Trophoblast cell (in vitro differentiated cells and primary cell): ENCODE measurements at regions not wholly inside any gene's neighbourhood (a gene's known extent, or its start where the extent isn't known, plus 50 kb on each side); places are given as distances from the start of the nearest gene placed in this dataset.

Experiments used
- DNase-seq, 2 donors: peaks; one replicate each; pipeline ENCODE4 v3.0.0-alpha.2; 2016
- H2AFZ ChIP-seq: 2 replicates; pipeline ENCODE4 v1.6.1; 2013; ENCODE audit warnings: low read length, moderate library complexity, mild to moderate bottlenecking; ENCODE audit not compliant: insufficient read depth, poor library complexity
- H2AK5ac ChIP-seq: 2 replicates; pipeline ENCODE4 v1.6.1; 2013; ENCODE audit warnings: mild to moderate bottlenecking, low read length
- H2BK120ac ChIP-seq: 2 replicates; pipeline ENCODE4 v1.6.1; 2013; ENCODE audit warnings: low read length, mild to moderate bottlenecking, moderate library complexity; ENCODE audit not compliant: insufficient read depth, poor library complexity
- H2BK12ac ChIP-seq: 2 replicates; pipeline ENCODE4 v1.6.1; 2013; ENCODE audit warnings: mild to moderate bottlenecking, low read length, moderate library complexity
- H2BK5ac ChIP-seq: 2 replicates; pipeline ENCODE4 v1.6.1; 2013; ENCODE audit warnings: low read length, low read depth, moderate library complexity, mild to moderate bottlenecking; ENCODE audit not compliant: poor library complexity
- H3K14ac ChIP-seq: 2 replicates; pipeline ENCODE4 v1.6.1; 2013; ENCODE audit warnings: mild to moderate bottlenecking, low read length
- H3K18ac ChIP-seq: 2 replicates; pipeline ENCODE4 v1.6.1; 2013; ENCODE audit warnings: mild to moderate bottlenecking, low read length
- H3K23ac ChIP-seq: 2 replicates; pipeline ENCODE4 v1.6.1; 2013; ENCODE audit warnings: low read length
- H3K27ac ChIP-seq: 2 replicates; pipeline ENCODE4 v1.5.1; 2013; ENCODE audit warnings: low read depth, mild to moderate bottlenecking, inconsistent platforms, low read length, moderate library complexity
- H3K27me3 ChIP-seq: 2 replicates; pipeline ENCODE4 v1.6.1; 2013; ENCODE audit warnings: inconsistent platforms, mild to moderate bottlenecking, low read length, moderate library complexity; ENCODE audit not compliant: insufficient read depth
- H3K36me3 ChIP-seq, 2 experiments: 1 replicate in 1 of 2; 2 replicates in 1 of 2; pipeline ENCODE4 v1.6.1; 2013; ENCODE audit warnings: low read length in 2 of 2, mild to moderate bottlenecking in 2 of 2, moderate library complexity in 1 of 2; ENCODE audit not compliant: insufficient read depth in 2 of 2, control insufficient read depth in 1 of 2
- H3K4ac ChIP-seq: 2 replicates; pipeline ENCODE4 v1.6.1; 2013; ENCODE audit warnings: low read depth, mild to moderate bottlenecking, low read length, moderate library complexity
- H3K4me1 ChIP-seq, 2 experiments: 1 replicate in 1 of 2; 2 replicates in 1 of 2; pipeline ENCODE4 v1.6.1; 2013; ENCODE audit warnings: low read length in 2 of 2, mild to moderate bottlenecking in 2 of 2, moderate library complexity in 1 of 2; ENCODE audit not compliant: insufficient read depth in 2 of 2, control insufficient read depth in 1 of 2
- H3K4me2 ChIP-seq: 2 replicates; pipeline ENCODE4 v1.6.1; 2013; ENCODE audit warnings: inconsistent platforms, mild to moderate bottlenecking, low read length, moderate library complexity
- H3K4me3 ChIP-seq: 2 replicates; pipeline ENCODE4 v1.5.1; 2013; ENCODE audit warnings: mild to moderate bottlenecking, low read depth, low read length, inconsistent platforms
- H3K79me1 ChIP-seq: one replicate; pipeline ENCODE4 v1.6.1; 2013; ENCODE audit warnings: low read length
- H3K79me2 ChIP-seq: 2 replicates; pipeline ENCODE4 v1.6.1; 2013; ENCODE audit warnings: low read length, mild to moderate bottlenecking; ENCODE audit not compliant: control insufficient read depth, insufficient read depth, poor library complexity
- H3K9ac ChIP-seq: 2 replicates; pipeline ENCODE4 v1.6.1; 2013; ENCODE audit warnings: mild to moderate bottlenecking, low read length
- H3K9me3 ChIP-seq: 2 replicates; pipeline ENCODE4 v1.6.1; 2013; ENCODE audit warnings: low read depth, mild to moderate bottlenecking, control low read depth, inconsistent platforms, low read length; ENCODE audit not compliant: insufficient read depth
- H4K12ac ChIP-seq: 2 replicates; pipeline ENCODE4 v1.6.1; 2013; ENCODE audit warnings: low read depth, mild to moderate bottlenecking, low read length, moderate library complexity
- H4K8ac ChIP-seq: 2 replicates; pipeline ENCODE4 v1.6.1; 2013; ENCODE audit warnings: low read depth, mild to moderate bottlenecking, low read length, moderate library complexity
- H4K91ac ChIP-seq: one replicate; pipeline ENCODE4 v1.6.1; 2013; ENCODE audit warnings: low read depth, mild to moderate bottlenecking, low read length, moderate library complexity
- WGBS: extraction: QIAGEN DNeasy Blood & Tissue Kit; methylation state at CpG from one replicate; pipeline ENCODE4 v1.1.7; 2013; ENCODE audit warnings: missing lambda C conversion rate; ENCODE audit not compliant: insufficient read length, insufficient coverage; ENCODE audit errors: extremely low coverage; 5-methylcytosine and 5-hydroxymethylcytosine counted together

DNA sequence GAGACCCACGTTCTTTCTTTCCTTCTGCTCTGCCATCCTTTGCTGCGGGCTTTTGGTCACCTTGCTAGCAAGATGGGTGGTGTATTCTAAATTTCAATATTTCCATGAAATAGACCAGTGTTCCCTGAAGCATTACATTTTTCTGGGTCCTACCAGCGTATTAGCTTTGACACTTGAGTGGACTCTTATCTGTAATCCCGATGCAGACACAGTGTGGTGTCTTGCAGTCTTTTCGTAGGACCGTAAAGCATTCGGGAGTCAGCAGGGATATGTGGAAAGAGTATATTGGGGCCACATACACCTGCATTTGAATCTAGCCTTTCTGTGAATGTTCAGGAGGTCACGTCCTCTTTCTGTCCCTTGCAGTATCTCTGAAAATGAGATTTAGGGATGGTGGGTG lies 124.7 kb upstream of the CPEB4 start:
- H3K4ac ChIP-seq: no peak overlapping the region
- peaks cover 13% of the 10 kb centered on the region for H3K79me1 ChIP-seq
- H4K12ac ChIP-seq: no peak overlapping the region
- no peak overlapping the region for H3K9ac ChIP-seq
- no peaks in the 10 kb centered on the region for H3K27me3 ChIP-seq
- H3K9me3 ChIP-seq: no peaks in the 10 kb centered on the region
- no CpG with 5 or more reads among the region's 8 CpGs for WGBS
- DNase-seq: no peak
- no peak overlapping the region for H3K4me2 ChIP-seq
- H2AK5ac ChIP-seq: no peak overlapping the region
- peaks cover 15 to 25% of the 10 kb centered on the region in 2 experiments for H3K4me1 ChIP-seq
- peak overlapping the region; percentile 37 for H4K91ac ChIP-seq
- H3K36me3 ChIP-seq: no peaks in the 10 kb centered on the region
- no peaks in the 10 kb centered on the region for H3K79me2 ChIP-seq
- no peak overlapping the region for H3K4me3 ChIP-seq
- H3K23ac ChIP-seq: no peak overlapping the region
- peak overlapping the region; percentile 12 for H2BK12ac ChIP-seq
- peak overlapping the region; percentile 15 for H2BK5ac ChIP-seq
- H3K27ac ChIP-seq: no peak overlapping the region
- H4K8ac ChIP-seq: no peak overlapping the region
- no peak overlapping the region for H2BK120ac ChIP-seq
- H3K14ac ChIP-seq: no peak overlapping the region
- no peak overlapping the region for H2AFZ ChIP-seq
- H3K18ac ChIP-seq: no peak overlapping the region

DNA sequence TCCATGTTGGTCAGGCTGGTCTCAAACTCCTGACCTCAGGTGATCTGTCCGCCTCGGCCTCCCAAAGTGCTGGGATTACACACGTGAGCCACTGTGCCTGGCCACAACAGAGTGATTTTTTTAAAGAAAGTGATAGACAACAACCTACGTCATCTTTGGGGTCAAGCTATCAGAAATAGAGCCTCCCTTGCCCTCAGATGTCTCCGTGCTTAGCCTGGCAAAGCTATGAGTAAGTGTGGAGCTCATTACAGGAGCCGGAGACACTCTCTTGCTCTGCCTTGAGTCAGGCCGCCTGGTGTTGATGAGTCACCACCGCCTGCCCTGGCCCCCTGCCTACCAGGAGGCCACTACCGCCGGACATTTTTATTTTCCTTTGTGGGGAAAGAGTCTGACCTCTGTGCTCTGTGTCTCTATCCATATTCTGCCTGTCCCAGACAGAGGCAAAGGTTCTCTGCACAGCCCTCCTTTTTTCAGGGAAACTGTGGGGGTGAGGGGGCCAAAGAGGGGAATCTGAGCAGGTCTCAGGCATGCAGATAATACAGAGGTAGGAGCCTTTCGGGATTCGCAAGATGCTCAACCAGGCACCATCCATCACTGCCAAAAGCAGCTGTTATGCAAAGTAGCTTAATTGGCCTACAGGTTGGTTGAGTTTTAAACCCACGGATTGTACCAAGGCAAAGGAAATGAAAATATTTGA lies 123.7 kb upstream of the CPEB4 start:
- no CpG with 5 or more reads among the region's 13 CpGs for WGBS
- H2AK5ac ChIP-seq: peak overlapping the region; percentile 22
- H3K9me3 ChIP-seq: no peaks in the 10 kb centered on the region
- H3K4ac ChIP-seq: no peak overlapping the region
- H2BK12ac ChIP-seq: peak overlapping the region; percentile 46
- H3K4me2 ChIP-seq: peak overlapping the region; percentile 4
- H3K27me3 ChIP-seq: no peaks in the 10 kb centered on the region
- no peak overlapping the region for H3K23ac ChIP-seq
- no peak overlapping the region for H3K18ac ChIP-seq
- H3K79me2 ChIP-seq: no peaks in the 10 kb centered on the region
- peaks cover 13% of the 10 kb centered on the region for H3K79me1 ChIP-seq
- peak overlapping the region; percentile 66 for H4K8ac ChIP-seq
- peak overlapping the region; percentile 54 for H2BK120ac ChIP-seq
- H3K4me3 ChIP-seq: no peak overlapping the region
- H2BK5ac ChIP-seq: peak overlapping the region; percentile 23
- peak overlapping the region; percentile 32 for H3K14ac ChIP-seq
- peak overlapping the region; percentile 82 for H3K27ac ChIP-seq
- H3K36me3 ChIP-seq: no peaks in the 10 kb centered on the region
- no peak overlapping the region for H4K12ac ChIP-seq
- H3K4me1 ChIP-seq: peaks cover 15 to 25% of the 10 kb centered on the region in 2 experiments
- H4K91ac ChIP-seq: peak overlapping the region; percentile 54
- H2AFZ ChIP-seq: peak overlapping the region; percentile 40
- H3K9ac ChIP-seq: no peak overlapping the region
- DNase-seq: peak; percentile 95 to 96

DNA sequence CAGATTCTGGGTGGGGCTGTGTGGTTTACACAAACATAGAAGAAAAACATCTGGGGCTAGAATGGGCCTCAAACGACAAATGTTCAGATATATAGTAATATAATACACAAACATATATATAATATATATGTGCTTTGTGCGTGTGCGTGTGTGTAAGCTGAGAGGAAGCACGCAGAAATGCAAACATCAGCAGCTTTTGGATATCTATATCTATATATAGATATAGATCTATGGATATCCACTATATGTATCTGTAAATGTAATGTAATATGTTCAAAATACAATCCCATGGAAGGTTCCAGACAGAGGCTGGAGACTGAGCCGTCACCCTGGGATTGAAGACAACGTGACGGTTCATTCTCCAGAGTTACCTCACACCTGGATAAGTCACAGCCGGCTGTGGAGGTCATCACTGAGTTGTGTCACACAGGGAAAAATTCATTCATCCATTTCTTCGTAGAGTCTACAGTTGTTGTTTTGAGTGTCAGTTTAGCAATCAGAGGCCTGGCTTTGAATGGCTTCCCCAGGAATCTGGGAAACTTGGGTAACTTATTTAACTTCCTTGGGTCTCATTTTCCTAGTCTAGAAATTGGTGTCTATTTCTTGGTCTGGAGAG lies 123.0 kb upstream of the CPEB4 start:
- Histone ChIP-seq H3K79me1 (peaks cover 13% of the 10 kb centered on the region), H3K27ac (peak overlapping the region; percentile 82), H4K8ac (no peak overlapping the region), H3K9me3 (no peaks in the 10 kb centered on the region), H3K23ac (no peak overlapping the region), H4K12ac (no peak overlapping the region), H3K4me2 (no peak overlapping the region), H3K79me2 (no peaks in the 10 kb centered on the region), H3K4me3 (no peak overlapping the region), H3K9ac (no peak overlapping the region), H2BK12ac (peak overlapping the region; percentile 19), H2BK5ac (peak overlapping the region; percentile 18), H2BK120ac (peak overlapping the region; percentile 5), H3K18ac (no peak overlapping the region), H3K14ac (no peak overlapping the region), H4K91ac (no peak overlapping the region), H2AFZ (no peak overlapping the region), H2AK5ac (no peak overlapping the region), H3K36me3 (no peaks in the 10 kb centered on the region), H3K27me3 (no peaks in the 10 kb centered on the region), H3K4ac (no peak overlapping the region), H3K4me1 (peaks cover 15 to 25% of the 10 kb centered on the region in 2 experiments)
- peak; percentile 70 to 80 for DNase-seq
- WGBS: no CpG with 5 or more reads among the region's 9 CpGs

DNA sequence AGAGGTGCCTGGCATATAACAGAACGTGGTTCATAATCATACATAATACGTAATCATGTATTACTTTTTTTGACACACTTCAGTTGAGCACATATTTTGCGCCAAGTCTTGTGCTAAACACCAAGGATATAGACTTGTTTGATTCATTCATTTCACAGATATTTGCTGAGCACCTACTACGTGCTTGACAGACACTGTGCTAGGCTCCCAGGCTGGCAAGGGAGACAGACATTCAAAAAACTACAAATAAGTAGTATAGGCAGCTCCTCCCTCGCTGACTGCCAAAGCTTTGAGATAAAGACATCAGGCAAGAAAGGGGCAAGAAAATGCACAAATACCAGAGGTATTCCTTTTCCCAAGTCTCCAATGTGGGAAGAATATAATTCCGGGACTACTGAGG lies 122.5 kb upstream of the CPEB4 start:
- Histone ChIP-seq H3K36me3 (no peaks in the 10 kb centered on the region), H2BK5ac (no peak overlapping the region), H3K4me1 (peaks cover 15 to 25% of the 10 kb centered on the region in 2 experiments), H3K14ac (no peak overlapping the region), H3K27ac (no peak overlapping the region), H3K79me2 (no peaks in the 10 kb centered on the region), H4K12ac (no peak overlapping the region), H4K91ac (no peak overlapping the region), H3K23ac (no peak overlapping the region), H3K9me3 (no peaks in the 10 kb centered on the region), H2BK12ac (no peak overlapping the region), H2BK120ac (peak overlapping the region; percentile 17), H4K8ac (no peak overlapping the region), H3K18ac (no peak overlapping the region), H3K4me3 (no peak overlapping the region), H2AK5ac (no peak overlapping the region), H3K27me3 (no peaks in the 10 kb centered on the region), H3K79me1 (peaks cover 13% of the 10 kb centered on the region), H3K4me2 (no peak overlapping the region), H3K9ac (no peak overlapping the region), H3K4ac (no peak overlapping the region), H2AFZ (no peak overlapping the region)
- no CpG with 5 or more reads among the region's 6 CpGs for WGBS
- no peak for DNase-seq
